Suprapubic skin (tissue), 4 donors: ENCODE measurements at regions not wholly inside any gene's neighbourhood (a gene's known extent, or its start where the extent isn't known, plus 50 kb on each side); places are given as distances from the start of the nearest gene placed in this dataset.
"Not testable (repeated sequence)": the region's sequence is repeated elsewhere in the genome, so short reads cannot be mapped to it uniquely, and the experiment has no call there.

Source experiments
- DNase-seq, 2 donors: peaks; one replicate each; pipeline ENCODE4 v3.0.0-alpha.2; 2019; ENCODE audit warnings: low spot score in 2 of 2
- H3K27ac ChIP-seq: fragments of 200-600 bp; sonication (generic); one replicate; pipeline ENCODE4 v1.5.1; 2019
- H3K27me3 ChIP-seq: fragments of 200-600 bp; sonication (generic); one replicate; pipeline ENCODE4 v1.5.1; 2019
- H3K36me3 ChIP-seq: fragments of 200-600 bp; sonication (generic); one replicate; pipeline ENCODE4 v1.5.1; 2019
- H3K4me1 ChIP-seq: fragments of 200-600 bp; sonication (generic); one replicate; pipeline ENCODE4 v1.5.1; 2019
- H3K4me3 ChIP-seq: fragments of 200-600 bp; sonication (generic); one replicate; pipeline ENCODE4 v1.5.1; 2019; ENCODE audit warnings: mild to moderate bottlenecking
- H3K9me3 ChIP-seq: fragments of 200-600 bp; sonication (generic); one replicate; pipeline ENCODE4 v1.5.1; 2019
- CTCF ChIP-seq, 2 donors: fragments of 200-600 bp in 1 of 2; fragments of 450-650 bp in 1 of 2; sonication (generic) in 1 of 2; IDR thresholded peaks; one replicate each; pipeline ENCODE4 v1.5.1; 2016 to 2019; ENCODE audit warnings: antibody characterized with exemption in 2 of 2, mild to moderate bottlenecking in 1 of 2, moderate library complexity in 1 of 2
- EP300 ChIP-seq: sonication (generic); formaldehyde crosslinking; IDR thresholded peaks from one replicate; pipeline ENCODE4 v1.6.1; 2017; ENCODE audit warnings: antibody characterized with exemption
- POLR2A ChIP-seq, 2 donors: fragments of 450-650 bp; IDR thresholded peaks; one replicate each; pipeline ENCODE4 v1.6.1; 2017; ENCODE audit warnings: antibody characterized with exemption in 2 of 2, mild to moderate bottlenecking in 2 of 2, moderate library complexity in 2 of 2
- POLR2AphosphoS5 ChIP-seq, 3 donors: sonication (generic); formaldehyde crosslinking; IDR thresholded peaks; one replicate each; pipeline ENCODE4 v1.6.1; 2017; ENCODE audit warnings: antibody characterized with exemption in 3 of 3
- WGBS: methylation state at CpG from one replicate; pipeline ENCODE4 v1.1.5; 2018; 5-methylcytosine and 5-hydroxymethylcytosine counted together

GRCh38 chr13:111494641-111495040 lies 174.2 kb downstream of the TEX29 start:
- no peaks in the 10 kb centered on the region for H3K27me3 ChIP-seq
- WGBS, result 82% methylated on average over 12 of the region's 12 CpGs
- TF ChIP-seq CTCF (IDR thresholded peaks at IDR 0.05), result no peak
- TF ChIP-seq POLR2AphosphoS5 (IDR thresholded peaks at IDR 0.05), result no peak
- no peak for TF ChIP-seq POLR2A (IDR thresholded peaks at IDR 0.05)
- no peak for TF ChIP-seq EP300
- no peak overlapping the region for H3K27ac ChIP-seq
- H3K4me3 ChIP-seq, result no peak overlapping the region
- no peaks in the 10 kb centered on the region for H3K4me1 ChIP-seq
- DNase-seq, result peak in 1 of 2 donors; percentile 65
- no peaks in the 10 kb centered on the region for H3K9me3 ChIP-seq
- no peaks in the 10 kb centered on the region for H3K36me3 ChIP-seq

DNA sequence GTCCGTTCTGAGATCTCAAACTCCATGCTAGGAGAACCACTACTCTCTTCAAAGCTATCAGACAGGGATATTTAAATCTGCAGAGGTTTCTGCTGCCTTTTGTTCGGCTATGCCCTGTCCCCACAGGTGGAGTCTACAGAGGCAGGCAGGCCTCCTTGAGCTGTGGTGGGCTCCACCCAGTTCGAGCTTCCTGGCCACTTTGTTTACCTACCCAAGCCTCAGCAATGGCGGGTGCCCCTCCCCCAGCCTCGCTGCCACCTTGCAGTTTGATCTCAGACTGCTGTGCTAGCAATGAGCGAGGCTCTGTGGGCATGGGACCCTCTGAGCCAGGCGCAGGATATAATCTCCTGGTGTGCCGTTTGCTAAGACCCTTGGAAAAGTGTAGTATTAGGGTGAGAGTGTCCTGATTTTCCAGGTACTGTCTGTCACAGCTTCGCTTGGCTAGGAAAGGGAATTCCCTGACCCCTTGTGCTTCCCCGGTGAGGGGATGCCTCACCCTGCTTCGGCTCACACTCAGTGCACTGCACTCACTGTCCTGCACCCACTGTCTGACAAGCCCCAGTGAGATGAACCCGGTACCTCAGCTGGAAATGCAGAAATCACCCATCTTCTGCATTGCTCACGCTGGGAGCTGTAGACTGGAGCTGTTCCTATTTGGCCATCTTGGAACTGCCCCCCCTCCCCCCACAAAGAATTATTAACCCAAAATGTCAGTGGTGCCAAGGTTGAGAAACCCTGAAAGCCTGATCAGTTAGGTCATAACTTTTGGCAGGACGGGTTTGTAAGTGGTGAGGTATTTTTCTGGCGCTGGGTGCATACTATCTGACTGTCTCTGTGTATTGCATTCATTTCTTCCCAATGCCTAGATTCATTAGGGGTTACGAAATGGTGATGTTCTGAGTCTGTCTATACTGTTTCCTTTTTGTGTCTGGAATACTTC lies 181.4 kb downstream of the TEX29 start:
- H3K4me1 ChIP-seq, H3K27ac ChIP-seq, H3K4me3 ChIP-seq, H3K9me3 ChIP-seq, H3K36me3 ChIP-seq: not testable (repeated sequence)
- 83% methylated on average over 11 of the region's 16 CpGs for WGBS
- peak in 1 of 2 donors; percentile 20 for DNase-seq
- peaks cover 11% of the 10 kb centered on the region for H3K27me3 ChIP-seq

GRCh38 chr13:111502957-111503356 lies 182.5 kb downstream of the TEX29 start:
- WGBS, result 67% methylated on average over 6 of the region's 6 CpGs
- H3K4me3 ChIP-seq, result no peak overlapping the region
- H3K9me3 ChIP-seq, result no peaks in the 10 kb centered on the region
- no peak for DNase-seq
- H3K36me3 ChIP-seq, result no peaks in the 10 kb centered on the region
- peaks cover 11% of the 10 kb centered on the region for H3K27me3 ChIP-seq
- H3K27ac ChIP-seq, result no peak overlapping the region
- TF ChIP-seq POLR2A (IDR thresholded peaks at IDR 0.05) (no peak), CTCF (IDR thresholded peaks at IDR 0.05) (no peak), POLR2AphosphoS5 (IDR thresholded peaks at IDR 0.05) (no peak), EP300 (no peak)
- peaks cover 4% of the 10 kb centered on the region for H3K4me1 ChIP-seq

- no peak overlapping the region for H3K4me3 ChIP-seq
- no peaks in the 10 kb centered on the region for H3K36me3 ChIP-seq
- 59% methylated on average over 6 of the region's 7 CpGs for WGBS
- TF ChIP-seq POLR2AphosphoS5 (IDR thresholded peaks at IDR 0.05) (no peak), EP300 (no peak), CTCF (IDR thresholded peaks at IDR 0.05) (no peak), POLR2A (IDR thresholded peaks at IDR 0.05) (no peak)
- H3K4me1 ChIP-seq, result peaks cover 4% of the 10 kb centered on the region
- peaks cover 16% of the 10 kb centered on the region for H3K27me3 ChIP-seq
- no peaks in the 10 kb centered on the region for H3K9me3 ChIP-seq
- DNase-seq, result peak in 1 of 2 donors; percentile 49
- H3K27ac ChIP-seq, result no peak overlapping the region
Observed at GRCh38 chr13:111503376-111503775, 182.9 kb downstream of the TEX29 start.

GRCh38 chr13:111503905-111504695 lies 183.7 kb downstream of the TEX29 start:
- Histone ChIP-seq H3K27ac (no peak overlapping the region), H3K9me3 (no peaks in the 10 kb centered on the region), H3K4me1 (peaks cover 4% of the 10 kb centered on the region), H3K36me3 (no peaks in the 10 kb centered on the region), H3K4me3 (no peak overlapping the region), H3K27me3 (peaks cover 16% of the 10 kb centered on the region)
- WGBS, result 55% methylated on average over 13 of the region's 13 CpGs
- DNase-seq, result peak in 1 of 2 donors; percentile 47
- TF ChIP-seq EP300, result no peak

DNA sequence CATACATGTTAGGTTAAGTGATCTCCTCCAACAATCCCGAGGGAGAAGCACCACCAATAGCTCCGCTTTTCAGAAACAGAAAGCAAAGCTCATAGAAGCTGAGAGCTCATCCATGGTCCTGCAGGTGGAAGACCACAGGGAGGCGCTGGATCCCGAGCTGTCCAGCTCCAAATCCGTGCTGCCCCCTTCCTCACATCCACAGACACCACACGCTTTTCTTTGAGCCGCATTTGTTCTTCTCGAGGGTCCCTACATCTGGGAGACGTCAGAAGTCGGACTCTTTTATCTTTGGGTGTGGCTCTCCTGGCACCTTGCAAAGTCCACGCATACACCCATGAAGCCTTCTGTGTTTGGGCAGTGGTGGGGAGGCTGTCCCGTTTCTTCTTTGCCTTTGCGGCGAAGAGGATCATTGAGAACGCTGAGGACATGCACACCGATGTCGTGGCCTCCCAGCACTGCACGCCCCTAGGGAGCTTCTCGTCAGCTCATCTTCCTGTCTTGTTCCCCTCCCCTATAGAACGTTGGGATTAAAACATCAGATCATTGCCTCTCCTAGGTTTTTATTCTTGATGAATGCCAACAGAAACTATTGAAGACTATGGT lies 184.8 kb downstream of the TEX29 start:
- Histone ChIP-seq H3K27ac (no peak overlapping the region), H3K27me3 (peaks cover 16% of the 10 kb centered on the region), H3K4me3 (no peak overlapping the region), H3K9me3 (no peaks in the 10 kb centered on the region), H3K36me3 (no peaks in the 10 kb centered on the region), H3K4me1 (peaks cover 4% of the 10 kb centered on the region)
- DNase-seq, result peak in 1 of 2 donors; percentile 28
- 44% methylated on average over 20 of the region's 20 CpGs for WGBS
- TF ChIP-seq POLR2A (IDR thresholded peaks at IDR 0.05) (no peak), CTCF (IDR thresholded peaks at IDR 0.05) (no peak), EP300 (no peak), POLR2AphosphoS5 (IDR thresholded peaks at IDR 0.05) (no peak)
